ENCODE measurements at regions not wholly inside any gene's neighbourhood (a gene's known extent, or its start where the extent isn't known, plus 50 kb on each side); places are given as distances from the start of the nearest gene placed in this dataset.
"Not testable (repeated sequence)": the region's sequence is repeated elsewhere in the genome, so short reads cannot be mapped to it uniquely, and the experiment has no call there.

DNA sequence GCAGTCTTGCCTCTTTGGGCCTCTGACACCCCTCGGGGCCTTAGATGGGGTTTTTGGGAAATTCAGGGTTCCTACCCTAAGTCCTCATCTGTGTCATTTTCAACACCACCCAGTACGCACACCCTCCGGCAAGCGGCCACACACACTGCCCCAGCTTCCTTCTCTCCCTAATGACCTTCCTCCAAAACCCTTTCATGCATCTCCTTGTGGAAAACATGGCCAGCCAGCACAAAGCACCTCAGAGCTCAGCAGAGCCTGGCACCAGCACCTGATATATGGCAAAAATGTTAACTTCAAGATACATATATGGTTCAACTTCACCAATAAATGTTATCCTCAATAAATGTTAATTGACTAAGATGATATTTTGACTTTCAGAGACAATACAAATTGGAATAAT lies 59.3 kb upstream of the GPR31 start:
- not testable (repeated sequence) for TF ChIP-seq YY1 (IDR thresholded peaks at IDR 0.05; ENCODE audit: insufficient read depth, insufficient read length); ZNF274 (IDR thresholded peaks at IDR 0.05; ENCODE audit: low read depth, low read length)
